ENCODE measurements at regions not wholly inside any gene's neighbourhood (a gene's known extent, or its start where the extent isn't known, plus 50 kb on each side); places are given as distances from the start of the nearest gene placed in this dataset.

GRCh38 chr5:3210531-3210930 is 385.1 kb upstream of the IRX1 start:
- TF ChIP-seq, protein P1, sequence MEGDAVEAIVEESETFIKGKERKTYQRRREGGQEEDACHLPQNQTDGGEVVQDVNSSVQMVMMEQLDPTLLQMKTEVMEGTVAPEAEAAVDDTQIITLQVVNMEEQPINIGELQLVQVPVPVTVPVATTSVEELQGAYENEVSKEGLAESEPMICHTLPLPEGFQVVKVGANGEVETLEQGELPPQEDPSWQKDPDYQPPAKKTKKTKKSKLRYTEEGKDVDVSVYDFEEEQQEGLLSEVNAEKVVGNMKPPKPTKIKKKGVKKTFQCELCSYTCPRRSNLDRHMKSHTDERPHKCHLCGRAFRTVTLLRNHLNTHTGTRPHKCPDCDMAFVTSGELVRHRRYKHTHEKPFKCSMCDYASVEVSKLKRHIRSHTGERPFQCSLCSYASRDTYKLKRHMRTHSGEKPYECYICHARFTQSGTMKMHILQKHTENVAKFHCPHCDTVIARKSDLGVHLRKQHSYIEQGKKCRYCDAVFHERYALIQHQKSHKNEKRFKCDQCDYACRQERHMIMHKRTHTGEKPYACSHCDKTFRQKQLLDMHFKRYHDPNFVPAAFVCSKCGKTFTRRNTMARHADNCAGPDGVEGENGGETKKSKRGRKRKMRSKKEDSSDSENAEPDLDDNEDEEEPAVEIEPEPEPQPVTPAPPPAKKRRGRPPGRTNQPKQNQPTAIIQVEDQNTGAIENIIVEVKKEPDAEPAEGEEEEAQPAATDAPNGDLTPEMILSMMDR (IDR thresholded peaks at IDR 0.05) = no peak
- TF ChIP-seq POLR2A (IDR thresholded peaks at IDR 0.05) = no peak

All from tibial nerve (tissue), 3 donors.